ENCODE measurements at regions not wholly inside any gene's neighbourhood (a gene's known extent, or its start where the extent isn't known, plus 50 kb on each side); places are given as distances from the start of the nearest gene placed in this dataset.

GRCh38 chr1:58367217-58367616 is 179.3 kb downstream of the OMA1 start:
- DNase-seq: no peak

- DNase-seq: no peak
These were observed 181.2 kb downstream of the OMA1 start for GRCh38 chr1:58365328-58365727.

GRCh38 chr1:58363585-58363984 is 182.9 kb downstream of the OMA1 start:
- no peak for DNase-seq

- DNase-seq: no peak
These were observed 185.4 kb downstream of the OMA1 start for GRCh38 chr1:58361134-58361533.

- DNase-seq: peak in 1 of 2 experiments; percentile 47
These were observed 188.2 kb downstream of the OMA1 start for GRCh38 chr1:58358346-58358745.

GRCh38 chr1:58356402-58356801 is 190.1 kb downstream of the OMA1 start:
- no peak for DNase-seq

GRCh38 chr1:58353168-58353567 is 193.4 kb downstream of the OMA1 start:
- DNase-seq: no peak

- no peak for DNase-seq
These were observed 193.9 kb downstream of the OMA1 start for GRCh38 chr1:58352476-58353092.

GRCh38 chr1:58346036-58346355 is 200.5 kb downstream of the OMA1 start:
- DNase-seq: no peak

- DNase-seq: no peak
These were observed 201.1 kb downstream of the OMA1 start for GRCh38 chr1:58345215-58346035.

- no peak for DNase-seq
These were observed 206.3 kb downstream of the OMA1 start for GRCh38 chr1:58340185-58340584.

GRCh38 chr1:58338081-58338480 is 208.4 kb downstream of the OMA1 start:
- no peak for DNase-seq

- no peak for DNase-seq
These were observed 213.0 kb downstream of the OMA1 start for GRCh38 chr1:58333511-58333910.

GRCh38 chr1:58331156-58331555 is 215.4 kb downstream of the OMA1 start:
- DNase-seq: no peak

GRCh38 chr1:58325866-58326265 is 220.7 kb downstream of the OMA1 start:
- DNase-seq: no peak

- no peak for DNase-seq
These were observed 222.0 kb downstream of the OMA1 start for GRCh38 chr1:58324558-58324957.

GRCh38 chr1:58318157-58319005 is 228.1 kb downstream of the OMA1 start:
- no peak for DNase-seq

GRCh38 chr1:58317694-58318093 is 228.8 kb downstream of the OMA1 start:
- DNase-seq: no peak

GRCh38 chr1:58317086-58317485 is 229.4 kb downstream of the OMA1 start:
- DNase-seq: no peak

- no peak for DNase-seq
These were observed 230.4 kb downstream of the OMA1 start for GRCh38 chr1:58316141-58316540.

- no peak for DNase-seq
These were observed 233.5 kb downstream of the OMA1 start for GRCh38 chr1:58312971-58313563.

GRCh38 chr1:58312461-58312860 is 234.1 kb downstream of the OMA1 start:
- no peak for DNase-seq

GRCh38 chr1:58310881-58311280 is 235.6 kb downstream of the OMA1 start:
- DNase-seq: no peak
